Kidney (tissue), 13 donors: ENCODE measurements at regions not wholly inside any gene's neighbourhood (a gene's known extent, or its start where the extent isn't known, plus 50 kb on each side); places are given as distances from the start of the nearest gene placed in this dataset.

ENCODE experiments used
- DNase-seq, 5 donors: peaks; one replicate each; pipeline ENCODE4 v3.0.0-alpha.2; 2013 to 2020
- FAIRE-seq: peaks from 2 replicates; lab custom pipeline; 2012; peaks lifted over from hg19 to GRCh38; lab: Jason Lieb, UNC
- H3K27ac ChIP-seq, 2 donors: one replicate each; pipeline ENCODE4 v1.7.0; 2013; ENCODE audit warnings: low read depth in 2 of 2, low read length in 2 of 2, inconsistent platforms in 1 of 2
- H3K27me3 ChIP-seq: one replicate; pipeline ENCODE4 v1.7.1; 2013; ENCODE audit warnings: low read length, inconsistent platforms; ENCODE audit not compliant: control insufficient read depth, insufficient read depth
- H3K36me3 ChIP-seq, 3 donors: one replicate each; pipeline versions ENCODE4 v1.7.0 to v1.7.1; 2013; ENCODE audit warnings: low read length in 3 of 3, control low read depth in 1 of 3, inconsistent platforms in 1 of 3; ENCODE audit not compliant: insufficient read depth in 3 of 3, control insufficient read depth in 2 of 3
- H3K4me1 ChIP-seq, 3 donors: one replicate each; pipeline versions ENCODE4 v1.7.0 to v1.7.1; 2013; ENCODE audit warnings: low read length in 3 of 3, inconsistent platforms in 1 of 3, low read depth in 1 of 3; ENCODE audit not compliant: control insufficient read depth in 2 of 3, insufficient read depth in 2 of 3
- H3K4me3 ChIP-seq, 3 donors: one replicate each; pipeline versions ENCODE4 v1.7.0 to v1.8.1; 2013; ENCODE audit warnings: low read length in 3 of 3, control low read depth in 1 of 3, inconsistent platforms in 1 of 3
- H3K9ac ChIP-seq, 3 donors: one replicate each; pipeline versions ENCODE4 v1.7.0 to v1.7.1; 2013; ENCODE audit warnings: low read length in 3 of 3, control low read depth in 1 of 3, inconsistent platforms in 1 of 3
- H3K9me3 ChIP-seq, 3 donors: one replicate each; pipeline versions ENCODE4 v1.7.0 to v1.7.1; 2013; ENCODE audit warnings: low read length in 3 of 3, control low read depth in 1 of 3, inconsistent platforms in 1 of 3; ENCODE audit not compliant: control insufficient read depth in 2 of 3, insufficient read depth in 1 of 3
- CTCF ChIP-seq: IDR thresholded peaks from 3 replicates; pipeline ENCODE4 v1.5.1; 2012; ENCODE audit warnings: mild to moderate bottlenecking, moderate library complexity, borderline replicate concordance; ENCODE audit not compliant: insufficient read depth; ENCODE audit errors: extremely low read depth
- intact Hi-C: fragments of 100-400 bp; cut with DNase I; formaldehyde crosslinking; loops from one replicate; pipeline ENCODE4 v1.11.1; 2022
- donor health status: control.
- donor health status: control.
- donor health status: control.
- donor health status: control.
- donor health status: control.
- donor health status: DM: yes; HTN: yes; CAD: no.
- donor health status: Normal renal cell carcinoma (clear cell type).

- FAIRE-seq (no peak), DNase-seq (no peak)
- Histone ChIP-seq H3K27me3 (no peaks in the 10 kb centered on the region), H3K9me3 (peaks cover 0 to 9% (median 0%) of the 10 kb centered on the region in 3 donors), H3K36me3 (no peaks in the 10 kb centered on the region), H3K4me1 (no peaks in the 10 kb centered on the region), H3K27ac (no peak overlapping the region), H3K4me3 (no peak overlapping the region), H3K9ac (no peak overlapping the region)
- intact Hi-C loops = no loop called here
- TF ChIP-seq CTCF = no peak
These were observed 71.8 kb upstream of the UGP2 start for GRCh38 chr2:63769915-63770314.

- Histone ChIP-seq H3K4me3 (no peak overlapping the region), H3K27ac (no peak overlapping the region), H3K9me3 (peaks cover 0 to 6% (median 0%) of the 10 kb centered on the region in 3 donors), H3K4me1 (no peaks in the 10 kb centered on the region), H3K27me3 (no peaks in the 10 kb centered on the region), H3K9ac (no peak overlapping the region), H3K36me3 (no peaks in the 10 kb centered on the region)
- no peak for TF ChIP-seq CTCF
- DNase-seq = no peak
- FAIRE-seq = no peak
- intact Hi-C loops = no loop called here
These were observed 69.6 kb upstream of the UGP2 start for GRCh38 chr2:63772061-63772460.

- DNase-seq (no peak), FAIRE-seq (no peak)
- no peak for TF ChIP-seq CTCF
- Histone ChIP-seq H3K9ac (no peak overlapping the region), H3K4me3 (no peak overlapping the region), H3K27me3 (no peaks in the 10 kb centered on the region), H3K4me1 (no peaks in the 10 kb centered on the region), H3K9me3 (no peaks in the 10 kb centered on the region), H3K36me3 (no peaks in the 10 kb centered on the region), H3K27ac (no peak overlapping the region)
- intact Hi-C loops = no loop called here
These were observed 66.5 kb upstream of the UGP2 start for GRCh38 chr2:63775191-63775590.

GRCh38 chr2:63776382-63776781, 65.3 kb upstream of the UGP2 start:
- Histone ChIP-seq H3K36me3 (no peaks in the 10 kb centered on the region), H3K4me1 (no peaks in the 10 kb centered on the region), H3K27ac (no peak overlapping the region), H3K27me3 (no peaks in the 10 kb centered on the region), H3K4me3 (no peak overlapping the region), H3K9me3 (no peaks in the 10 kb centered on the region), H3K9ac (no peak overlapping the region)
- no peak for TF ChIP-seq CTCF
- DNase-seq (no peak), FAIRE-seq (no peak)
- intact Hi-C loops = no loop called here
